Heart left ventricle (tissue), 13 donors: ENCODE measurements at regions not wholly inside any gene's neighbourhood (a gene's known extent, or its start where the extent isn't known, plus 50 kb on each side); places are given as distances from the start of the nearest gene placed in this dataset.

ENCODE experiments used
- POLR2A ChIP-seq, 2 donors: fragments of 450-650 bp; IDR thresholded peaks; one replicate each; pipeline ENCODE4 v1.6.1; 2017; ENCODE audit warnings: antibody characterized with exemption in 2 of 2, mild to moderate bottlenecking in 2 of 2, moderate library complexity in 2 of 2
- TF ChIP-seq, protein P1 (sequence below), 12 donors: fragments of 200-600 bp; sonication (generic) in 4 of 12; IDR thresholded peaks; one replicate each; pipeline versions ENCODE4 v1.5.0 to v1.8.0; 2018 to 2022; ENCODE audit warnings: antibody characterized with exemption in 12 of 12, mild to moderate bottlenecking in 5 of 12
- donor health status: ischemic (EF 13 %, LVEDD 7.1; RV severe dilation, severe dysfunction).
- donor health status: DM: no; HTN: yes; CAD: no.
- donor health status: DM: no; HTN: no; CAD: no.
- donor health status: ischemic (EF 25% LVEDD 6.9; RV normal size, moderate dysfunction).
- donor health status: ischemic (EF 25% LVEDD 5.7; RV mildly dilated, moderate dysfunction).
- donor health status: ischemic (EF 35%, LVEDD 5.7; RV mildly dilated, moderate dysfunction).
- donor health status: nonischemic (EF 11% LVEDD 7.7; RV severe dilation, severe dysfunction).
- donor health status: DM: yes; HTN: yes; CAD: no.
- donor health status: PGD.
- donor health status: ischemic (EF 29% LVEDD 5.4; RV normal size, mild dysfunction).
- donor health status: nonischemic (EF 23%, LVEDD 6.1; RV moderate dilation, normal function).

DNA sequence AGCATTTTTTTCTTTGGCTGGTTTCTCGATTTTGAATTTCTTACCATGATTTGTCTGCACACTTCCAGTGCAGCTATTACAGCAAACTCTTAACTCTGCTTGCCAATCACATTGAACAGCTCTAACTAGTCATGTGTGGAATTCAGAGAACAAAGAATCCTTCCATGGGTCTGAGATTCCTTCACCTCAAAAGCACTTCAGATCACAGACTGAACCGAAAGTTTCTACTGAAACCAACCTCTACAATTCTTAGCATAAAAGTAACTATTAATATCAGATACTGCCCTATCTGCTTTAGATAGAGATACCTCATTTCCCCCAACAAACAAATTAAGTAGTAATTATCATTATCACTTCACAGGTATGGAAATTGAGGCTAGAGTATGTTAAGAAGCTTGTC is 56.5 kb upstream of the SP4 start:
- TF ChIP-seq, protein P1, sequence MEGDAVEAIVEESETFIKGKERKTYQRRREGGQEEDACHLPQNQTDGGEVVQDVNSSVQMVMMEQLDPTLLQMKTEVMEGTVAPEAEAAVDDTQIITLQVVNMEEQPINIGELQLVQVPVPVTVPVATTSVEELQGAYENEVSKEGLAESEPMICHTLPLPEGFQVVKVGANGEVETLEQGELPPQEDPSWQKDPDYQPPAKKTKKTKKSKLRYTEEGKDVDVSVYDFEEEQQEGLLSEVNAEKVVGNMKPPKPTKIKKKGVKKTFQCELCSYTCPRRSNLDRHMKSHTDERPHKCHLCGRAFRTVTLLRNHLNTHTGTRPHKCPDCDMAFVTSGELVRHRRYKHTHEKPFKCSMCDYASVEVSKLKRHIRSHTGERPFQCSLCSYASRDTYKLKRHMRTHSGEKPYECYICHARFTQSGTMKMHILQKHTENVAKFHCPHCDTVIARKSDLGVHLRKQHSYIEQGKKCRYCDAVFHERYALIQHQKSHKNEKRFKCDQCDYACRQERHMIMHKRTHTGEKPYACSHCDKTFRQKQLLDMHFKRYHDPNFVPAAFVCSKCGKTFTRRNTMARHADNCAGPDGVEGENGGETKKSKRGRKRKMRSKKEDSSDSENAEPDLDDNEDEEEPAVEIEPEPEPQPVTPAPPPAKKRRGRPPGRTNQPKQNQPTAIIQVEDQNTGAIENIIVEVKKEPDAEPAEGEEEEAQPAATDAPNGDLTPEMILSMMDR (IDR thresholded peaks at IDR 0.05): no peak
- no peak for TF ChIP-seq POLR2A (IDR thresholded peaks at IDR 0.05)
